HepG2 (cell line): ENCODE measurements at regions not wholly inside any gene's neighbourhood (a gene's known extent, or its start where the extent isn't known, plus 50 kb on each side); places are given as distances from the start of the nearest gene placed in this dataset.

Experiments used
- ATAC-seq: fragments of 200-7000 bp; cut with Tn5 transposase; 3 replicates; pipeline ENCODE4 v1.9.1; 2020; ENCODE audit warnings: mild to moderate bottlenecking, moderate library complexity
- BruUV-seq: library from RNA; stranded (reverse); fragments of 400-500 nt; replicated peaks from 2 replicates; lab custom pipeline; 2021; lab: Mats Ljungman, UMichigan
- CTCF ChIA-PET: fragments of 300-600 bp; formaldehyde crosslinking; extraction: SDS; loops from one replicate; lab custom pipeline; 2021; ENCODE audit warnings: low total read pairs, inconsistent platforms, low intra/inter-chr PET ratio; lab: Yijun Ruan, JAX
- POLR2A ChIA-PET: fragments of 350-600 bp; sonication (Branson Sonifier 250); formaldehyde crosslinking; loops from one replicate; lab custom pipeline; 2020; ENCODE audit warnings: antibody characterized with exemption, inconsistent platforms; lab: Yijun Ruan, JAX
- DNase-seq: peaks from one replicate; pipeline ENCODE4 v3.0.0-alpha.2; 2015; ENCODE audit warnings: low spot score
- FAIRE-seq: peaks from 3 replicates; lab custom pipeline; 2011; peaks lifted over from hg19 to GRCh38; lab: Jason Lieb, UNC
- H2AFZ ChIP-seq: one replicate; pipeline ENCODE4 v1.6.1; 2011; ENCODE audit warnings: low read length, inconsistent platforms
- H3K27ac ChIP-seq: fragments of 300-600 bp; 3 replicates; pipeline ENCODE4 v1.8.0; 2011; ENCODE audit warnings: mixed run types, mild to moderate bottlenecking, mixed read lengths, low read length, inconsistent platforms; ENCODE audit not compliant: insufficient read depth; ENCODE audit errors: extremely low read length
- H3K27me3 ChIP-seq, 2 experiments: fragments of 200-600 bp in 1 of 2; 2 replicates in 1 of 2; 3 replicates in 1 of 2; pipeline versions ENCODE4 v1.6.0 to v1.8.0; 2011; ENCODE audit warnings: low read length in 2 of 2, mild to moderate bottlenecking in 2 of 2, moderate library complexity in 2 of 2, inconsistent platforms in 1 of 2; ENCODE audit not compliant: insufficient read depth in 2 of 2, control insufficient read depth in 1 of 2
- H3K36me3 ChIP-seq, 2 experiments: fragments of 200-600 bp in 1 of 2; replicated peaks in 1 of 2; 2 replicates in 1 of 2; 3 replicates in 1 of 2; pipeline versions ENCODE4 v1.5.1 to v1.8.0; 2011; ENCODE audit warnings: low read length in 2 of 2, inconsistent platforms in 1 of 2; ENCODE audit not compliant: insufficient read depth in 2 of 2, control insufficient read depth in 1 of 2
- H3K4me1 ChIP-seq: 2 replicates; pipeline ENCODE4 v1.5.1; 2012; ENCODE audit warnings: low read length, inconsistent platforms; ENCODE audit not compliant: insufficient read depth
- H3K4me2 ChIP-seq: 2 replicates; pipeline ENCODE4 v1.6.0; 2011; ENCODE audit warnings: low read depth, low read length, inconsistent platforms
- H3K4me3 ChIP-seq, 3 experiments: fragments of 200-600 bp in 1 of 3; sonication (generic), shearing (Covaris generic) in 1 of 3; replicated peaks in 1 of 3; 2 replicates each; pipeline ENCODE4 v1.5.1; 2011 to 2016; ENCODE audit warnings: low read length in 3 of 3, inconsistent platforms in 2 of 3, low read depth in 2 of 3, mild to moderate bottlenecking in 2 of 3, control low read depth in 1 of 3, mixed read lengths in 1 of 3; ENCODE audit not compliant: insufficient read depth in 1 of 3
- H3K79me2 ChIP-seq: one replicate; pipeline ENCODE4 v1.6.1; 2011; ENCODE audit warnings: low read length, inconsistent platforms; ENCODE audit not compliant: insufficient read depth
- H3K9ac ChIP-seq: 2 replicates; pipeline ENCODE4 v1.6.0; 2011; ENCODE audit warnings: mild to moderate bottlenecking, low read depth, low read length, inconsistent platforms; ENCODE audit not compliant: insufficient read depth
- H3K9me3 ChIP-seq: 2 replicates; pipeline ENCODE4 v1.5.1; 2012; ENCODE audit warnings: mild to moderate bottlenecking, low read length
- H4K20me1 ChIP-seq: 2 replicates; pipeline ENCODE4 v1.6.0; 2011; ENCODE audit warnings: inconsistent platforms, mild to moderate bottlenecking, low read length, moderate library complexity; ENCODE audit not compliant: insufficient read depth
- MYC ChIP-seq: sonication (generic); formaldehyde crosslinking; IDR thresholded peaks from 2 replicates; pipeline ENCODE4 v1.9.0; 2021; ENCODE audit warnings: missing genetic modification reagents, borderline replicate concordance
- NAIF1 ChIP-seq: sonication (generic); formaldehyde crosslinking; IDR thresholded peaks from 2 replicates; pipeline ENCODE4 v1.5.0; 2020; ENCODE audit warnings: mild to moderate bottlenecking, missing genetic modification reagents, borderline replicate concordance
- NR2C2 ChIP-seq: sonication (generic); formaldehyde crosslinking; IDR thresholded peaks from 2 replicates; pipeline ENCODE4 v1.4.0; 2020; ENCODE audit warnings: missing genetic modification reagents, mild to moderate bottlenecking, moderate library complexity, borderline replicate concordance
- SETDB1 ChIP-seq: sonication (generic); formaldehyde crosslinking; IDR thresholded peaks from 2 replicates; pipeline ENCODE4 v1.5.1; 2020; ENCODE audit warnings: missing genetic modification reagents, mild to moderate bottlenecking, borderline replicate concordance
- STAG1 ChIP-seq: sonication (generic); formaldehyde crosslinking; IDR thresholded peaks from 2 replicates; pipeline ENCODE4 v1.4.0; 2020; ENCODE audit warnings: missing genetic modification reagents
- ZC3H4 ChIP-seq: sonication (generic); formaldehyde crosslinking; IDR thresholded peaks from 2 replicates; pipeline ENCODE4 v1.4.0; 2020; ENCODE audit warnings: missing genetic modification reagents, borderline replicate concordance
- ZNF292 ChIP-seq: sonication (generic); formaldehyde crosslinking; IDR thresholded peaks from 2 replicates; pipeline ENCODE4 v1.8.1; 2022; ENCODE audit warnings: mild to moderate bottlenecking, low read depth, missing genetic modification reagents, borderline replicate concordance
- ZNF549 ChIP-seq: sonication (generic); formaldehyde crosslinking; IDR thresholded peaks from 2 replicates; pipeline ENCODE4 v1.5.0; 2020; ENCODE audit warnings: missing genetic modification reagents
- ZNF563 ChIP-seq: sonication (generic); formaldehyde crosslinking; IDR thresholded peaks from 2 replicates; pipeline ENCODE4 v1.8.0; 2022; ENCODE audit warnings: mild to moderate bottlenecking, moderate library complexity, missing genetic modification reagents
- ZNF703 ChIP-seq: sonication (generic); formaldehyde crosslinking; IDR thresholded peaks from 2 replicates; pipeline ENCODE4 v1.5.1; 2020; ENCODE audit warnings: missing genetic modification reagents, mild to moderate bottlenecking, moderate library complexity, borderline replicate concordance
- ZNF761 ChIP-seq: sonication (generic); formaldehyde crosslinking; conservative IDR thresholded peaks from 2 replicates; pipeline ENCODE4 v1.4.0; 2020; ENCODE audit warnings: mild to moderate bottlenecking, missing genetic modification reagents
- WGBS: methylation state at CpG from one replicate; pipeline ENCODE4 v1.1.6; 2017; ENCODE audit warnings: low lambda C conversion rate; 5-methylcytosine and 5-hydroxymethylcytosine counted together
- in situ Hi-C: cut with HindIII; loops from 2 replicates; pipeline ENCODE4 v1.10.0; 2017; ENCODE audit warnings: low pct_unique_long_range_greater_than_20kb; ENCODE audit not compliant: extremely low pct_ligation_motif_present
- intact Hi-C: fragments of 100-400 bp; cut with micrococcal nuclease; formaldehyde crosslinking; loops from one replicate; pipeline ENCODE4 v1.10.0; 2022; ENCODE audit not compliant: unreplicated experiment

DNA sequence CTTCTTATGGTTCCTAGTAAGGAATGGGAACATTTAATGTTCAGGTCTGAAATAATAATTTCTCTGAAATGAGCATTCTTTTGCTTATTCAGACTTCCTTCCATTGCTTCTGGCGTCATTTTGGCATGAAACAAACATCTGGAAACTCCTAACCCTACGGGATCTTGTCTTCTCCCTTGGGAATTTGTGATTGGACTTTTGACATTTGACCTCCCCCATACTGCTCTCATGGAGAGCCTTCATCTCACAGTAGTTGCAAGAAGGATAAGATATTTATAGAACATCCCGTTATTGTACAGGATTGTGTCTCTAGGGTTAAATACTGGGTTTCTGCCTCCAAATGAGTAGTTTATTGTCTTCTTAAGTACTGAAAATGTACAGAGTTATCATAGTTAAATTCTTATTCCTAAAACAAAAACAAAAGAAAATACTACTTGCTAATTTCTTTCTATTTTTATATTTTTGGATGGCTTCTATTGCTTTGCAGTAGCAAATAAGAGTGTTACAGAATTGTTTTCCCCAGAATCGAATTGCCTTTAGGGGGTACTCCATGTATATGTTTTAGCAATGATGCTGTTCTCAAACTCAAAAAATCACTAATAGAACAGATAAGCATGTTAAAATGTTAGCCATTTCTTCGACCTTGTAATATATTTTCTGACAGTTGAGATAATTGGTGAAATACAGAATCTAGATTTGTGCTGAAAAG, 366.8 kb downstream of the DLEU7 start:
- H3K4me3 ChIP-seq, result no peak overlapping the region
- POLR2A ChIA-PET, result no interaction called here
- CTCF ChIA-PET, result no interaction called here
- no peak overlapping the region for H3K9ac ChIP-seq
- H3K27me3 ChIP-seq, result no peaks in the 10 kb centered on the region
- no peak for DNase-seq
- ATAC-seq, result no peak
- WGBS, result 90% methylated on average over 5 of the region's 5 CpGs
- H2AFZ ChIP-seq, result no peak overlapping the region
- in situ Hi-C loops, result no loop called here
- no peaks in the 10 kb centered on the region for H3K9me3 ChIP-seq
- no peak for FAIRE-seq
- no peaks in the 10 kb centered on the region for H3K36me3 ChIP-seq
- BruUV-seq, result no TSS peak
- TF ChIP-seq ZC3H4 (CRISPR knock-in tag) (no peak), ZNF549 (CRISPR knock-in tag) (no peak), NR2C2 (CRISPR knock-in tag) (no peak), MYC (no peak), ZNF761 (CRISPR knock-in tag) (no peak), SETDB1 (CRISPR knock-in tag) (no peak), NAIF1 (CRISPR knock-in tag) (no peak), ZNF703 (CRISPR knock-in tag) (no peak), ZNF292 (CRISPR knock-in tag) (no peak), STAG1 (CRISPR knock-in tag) (no peak), ZNF563 (no peak)
- H3K27ac ChIP-seq, result no peak overlapping the region
- H4K20me1 ChIP-seq, result 0 out of 2 replicates have a peak, but pooled peaks cover 3% of the 10 kb centered on the region
- intact Hi-C loops, result no loop called here
- no peak overlapping the region for H3K4me2 ChIP-seq
- H3K79me2 ChIP-seq, result no peaks in the 10 kb centered on the region
- no peaks in the 10 kb centered on the region for H3K4me1 ChIP-seq
